ENCODE measurements at regions not wholly inside any gene's neighbourhood (a gene's known extent, or its start where the extent isn't known, plus 50 kb on each side); places are given as distances from the start of the nearest gene placed in this dataset.
"Not testable (repeated sequence)": the region's sequence is repeated elsewhere in the genome, so short reads cannot be mapped to it uniquely, and the experiment has no call there.

DNA sequence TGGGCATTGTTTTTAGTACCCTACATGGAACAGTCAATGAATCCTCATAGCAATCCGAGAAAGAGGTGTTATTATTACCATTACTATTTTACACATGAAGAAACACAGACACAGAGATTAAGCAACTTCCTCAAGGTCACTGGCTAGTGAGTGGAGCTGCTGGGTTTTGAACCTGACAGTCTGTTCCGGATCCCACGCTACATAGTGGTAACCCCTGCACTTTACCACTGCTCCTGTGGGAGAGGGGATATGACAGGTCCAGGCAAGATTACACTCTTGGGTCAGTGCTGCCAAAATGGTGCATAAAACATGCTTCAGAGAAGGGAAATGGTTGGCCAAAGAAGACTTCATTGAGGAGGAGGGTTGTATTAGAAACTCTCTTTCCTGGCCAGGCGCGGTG is 185.7 kb downstream of the XPNPEP1 start:
- in situ Hi-C loops (cut with HindIII; ENCODE audit: low pct_unique_long_range_greater_than_20kb, low sequenced_read_pairs), result no loop called here
- no peak for DNase-seq (ENCODE audit: low read depth)

GRCh38 chr10:109737009-109737408 is 186.3 kb downstream of the XPNPEP1 start:
- no peak for DNase-seq (ENCODE audit: low read depth)

DNA sequence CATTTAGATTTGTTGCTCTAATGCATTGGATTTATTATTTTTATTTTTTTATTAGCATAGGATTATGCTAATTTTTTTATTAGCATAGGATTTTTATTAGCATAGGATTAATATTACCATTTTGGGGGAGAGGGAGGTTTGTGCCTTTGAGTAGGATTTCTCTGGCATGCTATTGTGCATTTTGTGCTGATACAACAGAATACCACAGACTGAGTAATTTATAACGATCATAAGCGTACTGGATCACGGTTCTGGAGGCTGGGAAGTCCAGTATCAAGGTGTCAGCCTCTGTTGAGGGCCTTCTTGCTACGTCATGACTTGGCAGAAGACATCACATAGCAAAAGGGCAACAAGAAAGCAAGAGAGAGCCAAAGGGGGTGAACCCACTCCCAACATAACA is 187.5 kb downstream of the XPNPEP1 start:
- no peak for DNase-seq (ENCODE audit: low read depth)
- in situ Hi-C loops (cut with HindIII; ENCODE audit: low pct_unique_long_range_greater_than_20kb, low sequenced_read_pairs), result no loop called here

More at GRCh38 chr10:109737009-109737408, 186.3 kb downstream of the XPNPEP1 start:
- in situ Hi-C loops (cut with HindIII; ENCODE audit: low pct_unique_long_range_greater_than_20kb, low sequenced_read_pairs), result no loop called here

DNA sequence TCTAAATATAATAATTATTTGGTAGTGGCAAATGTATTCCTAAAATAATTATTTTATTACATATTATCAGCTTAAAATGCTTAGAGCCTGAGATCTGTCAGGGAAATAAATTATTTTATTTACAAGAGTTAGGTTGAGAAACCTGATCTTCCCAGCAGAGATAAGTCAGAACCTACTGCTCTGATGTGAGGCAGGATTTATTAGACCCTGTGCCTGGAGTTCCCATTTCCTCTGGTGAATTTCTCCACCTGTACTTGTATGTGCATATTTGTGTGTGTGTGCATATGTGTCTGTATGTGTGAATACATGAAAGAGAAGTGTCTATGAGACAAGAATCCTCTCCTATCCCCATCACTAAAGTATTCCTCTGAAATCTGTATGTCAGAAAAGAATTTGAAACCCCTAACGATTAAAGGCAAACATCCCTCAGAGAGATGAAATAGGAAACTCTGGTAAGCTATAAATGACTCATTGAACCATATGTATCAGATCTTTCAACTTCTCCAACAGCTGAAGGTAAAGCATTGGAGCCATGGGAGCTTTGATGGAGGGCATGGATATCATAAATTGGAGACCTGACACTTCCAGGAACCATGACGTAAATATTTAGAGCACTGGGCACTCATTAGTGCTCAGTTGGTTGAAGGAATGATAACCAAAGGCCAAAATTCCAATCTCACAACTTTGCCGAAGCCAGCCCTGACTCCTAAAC is 190.9 kb downstream of the XPNPEP1 start:
- DNase-seq (ENCODE audit: low read depth), result no peak
- in situ Hi-C loops (cut with HindIII; ENCODE audit: low pct_unique_long_range_greater_than_20kb, low sequenced_read_pairs), result no loop called here

DNA sequence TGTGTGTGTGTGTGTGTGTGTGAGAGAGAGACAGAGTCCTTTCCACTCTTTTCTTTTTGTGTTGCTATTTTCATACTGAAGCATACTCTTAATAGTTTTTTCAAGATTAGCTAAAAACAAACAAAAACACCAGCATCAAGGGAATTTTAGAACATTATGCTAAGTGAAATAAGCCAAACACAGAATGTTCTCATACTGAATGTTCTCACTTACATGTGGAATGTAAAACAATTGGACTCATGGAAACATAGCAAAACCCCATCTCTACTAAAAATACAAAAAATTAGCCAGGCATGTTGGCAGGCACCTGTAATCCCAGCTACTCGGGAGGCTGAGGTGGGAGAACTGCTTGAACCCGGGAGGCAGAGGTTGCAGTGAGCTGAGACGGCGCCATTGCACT is 193.4 kb downstream of the XPNPEP1 start:
- not testable (repeated sequence) for DNase-seq (ENCODE audit: low read depth)

GRCh38 chr10:109727436-109727835 is 195.9 kb downstream of the XPNPEP1 start:
- DNase-seq (ENCODE audit: low read depth), result no peak
- in situ Hi-C loops (cut with HindIII; ENCODE audit: low pct_unique_long_range_greater_than_20kb, low sequenced_read_pairs), result no loop called here

More for the DNA sequence above, 193.4 kb downstream of the XPNPEP1 start:
- in situ Hi-C loops (cut with HindIII; ENCODE audit: low pct_unique_long_range_greater_than_20kb, low sequenced_read_pairs), result not testable (repeated sequence)

GRCh38 chr10:109726473-109726872 is 196.8 kb downstream of the XPNPEP1 start:
- in situ Hi-C loops (cut with HindIII; ENCODE audit: low pct_unique_long_range_greater_than_20kb, low sequenced_read_pairs), result no loop called here
- no peak for DNase-seq (ENCODE audit: low read depth)

DNA sequence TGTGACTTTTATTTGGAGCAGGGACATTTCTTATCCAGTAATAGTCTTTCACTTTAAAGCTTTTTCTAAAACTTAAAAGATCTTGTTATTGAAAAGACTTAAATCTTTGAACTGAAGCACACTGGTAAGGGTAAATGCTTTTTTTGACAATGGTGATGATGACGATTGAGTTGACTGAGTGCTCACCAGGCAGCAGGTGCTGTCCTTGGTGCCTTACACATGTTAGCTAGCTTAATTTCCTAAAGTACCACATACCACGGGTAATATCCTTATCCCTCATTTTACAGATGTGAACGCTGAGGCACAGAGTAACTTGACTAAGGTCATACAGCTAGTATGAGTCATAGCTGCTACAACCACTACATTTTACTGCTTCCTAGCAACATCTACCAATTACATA is 200.0 kb downstream of the XPNPEP1 start:
- in situ Hi-C loops (cut with HindIII; ENCODE audit: low pct_unique_long_range_greater_than_20kb, low sequenced_read_pairs), result no loop called here
- DNase-seq (ENCODE audit: low read depth), result no peak

GRCh38 chr10:109721453-109722064 is 201.8 kb downstream of the XPNPEP1 start:
- in situ Hi-C loops (cut with HindIII; ENCODE audit: low pct_unique_long_range_greater_than_20kb, low sequenced_read_pairs), result no loop called here
- DNase-seq (ENCODE audit: low read depth), result no peak

DNA sequence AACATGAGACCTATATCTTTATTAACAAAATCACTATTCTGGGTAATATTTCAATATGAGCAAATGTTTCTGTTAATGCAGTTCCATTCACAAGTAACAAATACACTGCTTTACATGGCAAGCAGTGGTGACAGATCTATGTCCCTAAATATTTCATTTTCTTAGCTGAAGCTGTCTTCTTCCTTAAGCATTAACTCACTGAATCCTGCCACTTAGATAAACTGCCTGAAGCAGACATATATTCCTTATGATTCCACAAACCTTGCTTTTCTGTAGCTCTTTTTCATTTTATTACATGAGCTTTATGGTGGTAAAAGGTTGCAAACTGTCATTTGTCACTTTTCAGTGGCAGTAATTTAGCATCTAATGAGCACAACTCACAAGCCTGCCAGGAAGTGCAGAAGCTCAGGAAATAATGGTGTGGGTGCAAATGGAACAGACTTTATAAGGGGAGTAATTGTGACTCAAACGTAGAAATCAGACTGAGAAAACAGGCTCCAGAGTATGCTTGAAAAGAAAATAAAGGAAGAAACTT is 217.2 kb downstream of the XPNPEP1 start:
- DNase-seq (ENCODE audit: low read depth), result no peak

DNA sequence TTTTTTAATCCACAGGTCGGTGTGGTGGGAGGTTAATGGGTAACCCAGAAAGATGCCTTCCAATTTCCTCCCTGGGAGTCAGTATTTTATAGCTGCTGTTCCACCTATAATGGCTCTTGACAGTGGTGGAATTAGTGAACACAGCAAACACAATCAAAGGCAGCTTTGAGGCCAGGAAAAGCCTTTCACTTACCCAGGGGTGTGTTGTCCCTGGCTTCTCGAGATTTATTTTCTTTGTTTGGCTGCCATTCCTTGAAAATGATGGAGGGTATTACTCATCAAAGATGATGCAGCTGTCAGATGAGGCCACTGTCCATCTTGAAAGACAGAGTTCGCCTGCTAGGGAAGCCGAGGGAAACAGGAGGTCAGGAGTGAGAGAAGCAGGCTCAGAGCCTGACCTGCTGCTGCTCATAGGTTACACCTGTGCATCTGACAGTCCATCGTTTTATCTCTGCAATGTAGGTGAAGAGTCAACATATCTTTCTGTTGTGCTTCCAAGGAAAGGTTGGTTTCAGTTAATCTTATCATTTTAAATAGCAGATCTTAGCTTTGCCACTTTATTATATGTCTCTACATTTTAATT is 221.6 kb downstream of the XPNPEP1 start:
- in situ Hi-C loops (cut with HindIII; ENCODE audit: low pct_unique_long_range_greater_than_20kb, low sequenced_read_pairs), result no loop called here
- DNase-seq (ENCODE audit: low read depth), result no peak

More for the DNA sequence above, 217.2 kb downstream of the XPNPEP1 start:
- in situ Hi-C loops (cut with HindIII; ENCODE audit: low pct_unique_long_range_greater_than_20kb, low sequenced_read_pairs), result no loop called here

DNA sequence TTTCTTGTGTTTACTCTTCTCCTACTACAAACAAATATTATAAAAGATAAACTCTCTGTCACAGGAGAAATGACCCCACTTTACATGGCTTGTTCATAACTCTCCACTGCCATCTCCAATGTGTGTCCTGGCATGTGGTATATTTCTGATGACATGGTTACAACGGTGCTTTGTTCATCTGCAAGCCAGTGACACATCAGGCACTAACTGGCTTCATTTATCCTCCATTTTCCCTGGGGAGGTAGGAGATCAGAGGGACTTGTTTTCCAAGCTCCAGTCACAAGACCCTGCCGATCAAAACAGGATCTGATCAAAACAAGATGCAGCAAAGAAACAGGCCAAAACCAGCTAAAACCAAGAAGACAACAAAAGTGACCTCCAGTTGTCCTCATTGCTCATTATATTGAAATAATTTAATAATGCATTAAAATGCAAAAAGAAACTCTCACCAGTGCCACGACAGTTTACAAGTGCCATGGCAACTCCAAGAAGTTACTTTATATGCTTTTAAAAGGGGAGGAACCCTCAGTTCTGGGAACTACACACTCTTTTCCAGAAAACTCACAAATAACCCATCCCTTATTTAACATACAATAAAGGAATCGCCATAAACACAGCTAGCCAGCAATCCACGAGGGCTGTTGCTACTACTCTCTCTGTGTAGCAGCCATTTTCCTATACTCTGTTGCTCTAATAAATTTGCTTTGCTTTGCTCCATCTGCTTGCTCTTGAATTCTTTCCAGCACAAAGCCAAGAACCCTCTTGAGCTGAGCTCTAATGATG is 224.2 kb downstream of the XPNPEP1 start:
- in situ Hi-C loops (cut with HindIII; ENCODE audit: low pct_unique_long_range_greater_than_20kb, low sequenced_read_pairs), result no loop called here
- no peak for DNase-seq (ENCODE audit: low read depth)

DNA sequence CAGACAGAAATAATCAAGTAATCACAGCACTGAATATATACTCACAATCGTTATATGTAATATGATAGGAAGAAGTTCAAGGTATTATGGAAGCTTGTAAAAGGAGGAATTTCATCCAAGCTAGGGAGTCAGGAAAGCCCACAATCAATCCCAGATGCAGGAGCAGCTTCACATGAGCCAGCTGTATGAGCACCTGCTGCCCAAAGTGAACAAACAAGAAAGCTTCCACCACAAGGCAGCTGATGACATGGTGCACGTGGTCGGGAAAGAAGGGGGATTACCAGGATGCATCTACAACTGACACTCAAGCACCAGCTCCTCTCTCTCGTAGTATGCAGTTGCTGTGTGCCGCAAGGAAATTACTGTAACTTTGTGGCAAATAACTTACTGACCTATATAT is 225.2 kb downstream of the XPNPEP1 start:
- no peak for DNase-seq (ENCODE audit: low read depth)
- in situ Hi-C loops (cut with HindIII; ENCODE audit: low pct_unique_long_range_greater_than_20kb, low sequenced_read_pairs), result no loop called here

DNA sequence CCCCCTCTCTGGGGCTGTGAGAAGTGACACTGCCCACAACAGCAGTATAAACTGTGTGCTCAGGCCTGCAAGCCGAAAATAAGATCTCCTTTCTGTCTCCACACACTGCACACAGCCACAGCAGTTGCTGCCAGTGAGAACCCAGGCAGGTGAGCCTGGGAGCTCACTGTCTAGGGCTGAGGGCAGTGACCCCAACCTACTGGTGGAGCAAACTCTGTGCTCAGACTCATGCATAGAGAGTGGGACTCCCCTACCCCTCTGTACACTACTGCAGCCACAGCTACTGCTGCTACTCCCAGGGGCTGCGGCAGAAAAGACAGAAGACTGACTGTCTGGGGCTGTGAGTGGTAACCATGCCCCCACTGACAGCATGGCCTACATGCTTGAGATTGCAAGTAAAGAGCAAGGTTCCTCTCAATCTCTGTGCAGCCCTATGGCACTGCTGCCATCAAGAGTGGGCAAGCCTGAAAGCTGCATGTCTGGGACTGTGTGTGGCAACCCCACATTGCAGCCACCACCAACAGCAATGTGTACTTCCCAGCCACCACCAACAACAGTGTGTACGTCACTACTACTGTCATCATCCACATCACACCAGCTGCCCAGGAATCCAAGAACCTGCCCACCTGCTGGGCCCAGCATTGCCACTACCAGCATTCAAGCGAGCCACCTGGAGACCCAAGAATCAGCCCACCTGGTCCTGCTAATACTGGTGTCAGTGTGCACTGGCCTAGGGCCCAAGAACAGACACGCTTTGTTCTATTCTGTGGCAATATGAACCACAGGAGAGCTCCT is 226.1 kb downstream of the XPNPEP1 start:
- no peak for DNase-seq (ENCODE audit: low read depth)
- in situ Hi-C loops (cut with HindIII; ENCODE audit: low pct_unique_long_range_greater_than_20kb, low sequenced_read_pairs), result no loop called here

DNA sequence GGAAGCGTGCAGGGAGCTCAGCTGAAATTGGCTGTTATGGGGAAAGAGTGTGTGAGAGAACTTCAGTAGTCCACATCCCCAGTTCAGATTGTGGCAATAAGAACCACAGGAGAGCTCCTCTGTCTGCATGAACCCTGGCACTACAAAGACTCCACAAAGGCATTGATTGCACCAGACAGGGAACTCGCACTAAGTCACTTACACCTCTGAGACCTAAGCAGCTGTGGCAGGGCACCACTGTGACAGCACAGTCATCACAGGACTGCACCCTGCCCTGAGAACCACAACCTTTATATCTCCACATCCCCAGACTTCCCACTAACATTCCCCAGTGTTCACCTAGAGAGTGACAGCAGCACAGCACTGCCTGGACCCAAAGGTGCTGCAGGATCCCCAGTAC is 226.8 kb downstream of the XPNPEP1 start:
- in situ Hi-C loops (cut with HindIII; ENCODE audit: low pct_unique_long_range_greater_than_20kb, low sequenced_read_pairs), result no loop called here
- DNase-seq (ENCODE audit: low read depth), result no peak

GRCh38 chr10:109695988-109696387 is 227.3 kb downstream of the XPNPEP1 start:
- in situ Hi-C loops (cut with HindIII; ENCODE audit: low pct_unique_long_range_greater_than_20kb, low sequenced_read_pairs), result no loop called here
- no peak for DNase-seq (ENCODE audit: low read depth)

DNA sequence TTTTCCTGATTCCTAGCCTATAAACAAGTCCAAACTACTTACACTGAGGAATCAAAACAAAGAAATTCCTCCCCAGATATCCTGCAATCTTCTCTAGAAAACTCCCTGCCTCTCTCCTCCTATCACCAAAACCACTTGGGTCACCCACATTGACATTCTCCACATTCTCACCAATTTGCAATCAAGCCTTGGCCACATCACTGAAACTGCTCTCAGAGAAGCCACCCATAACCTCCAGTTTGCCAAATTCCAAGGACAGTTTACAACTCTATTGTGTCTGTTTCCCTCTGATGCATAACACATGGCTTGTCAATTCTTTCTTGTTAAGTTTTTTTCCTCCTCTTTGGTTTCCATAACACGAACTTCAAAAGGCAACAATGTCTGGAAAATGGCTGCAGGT is 233.5 kb downstream of the XPNPEP1 start:
- in situ Hi-C loops (cut with HindIII; ENCODE audit: low pct_unique_long_range_greater_than_20kb, low sequenced_read_pairs), result no loop called here
- no peak for DNase-seq (ENCODE audit: low read depth)

GRCh38 chr10:109679478-109679877 is 243.8 kb downstream of the XPNPEP1 start:
- in situ Hi-C loops (cut with HindIII; ENCODE audit: low pct_unique_long_range_greater_than_20kb, low sequenced_read_pairs), result no loop called here
- no peak for DNase-seq (ENCODE audit: low read depth)
